Mesodermal cell (in vitro differentiated cells): ENCODE measurements at regions not wholly inside any gene's neighbourhood (a gene's known extent, or its start where the extent isn't known, plus 50 kb on each side); places are given as distances from the start of the nearest gene placed in this dataset.

Source experiments
- H3K27ac ChIP-seq: 2 replicates; pipeline ENCODE4 v1.7.0; 2013; ENCODE audit warnings: mild to moderate bottlenecking, low read depth, low read length, moderate library complexity; ENCODE audit not compliant: severe bottlenecking
- H3K36me3 ChIP-seq: 2 replicates; pipeline ENCODE4 v1.7.1; 2013; ENCODE audit warnings: mild to moderate bottlenecking, low read length, moderate library complexity; ENCODE audit not compliant: control insufficient read depth, insufficient read depth
- H3K4me1 ChIP-seq: one replicate; pipeline ENCODE4 v1.7.1; 2013; ENCODE audit warnings: mild to moderate bottlenecking, low read length; ENCODE audit not compliant: insufficient read depth, control insufficient read depth, poor library complexity, severe bottlenecking
- H3K4me3 ChIP-seq: 2 replicates; pipeline ENCODE4 v1.7.0; 2013; ENCODE audit warnings: low read length, control low read depth, mild to moderate bottlenecking; ENCODE audit not compliant: insufficient read depth, poor library complexity, severe bottlenecking; ENCODE audit errors: extremely low read depth
- H3K9me3 ChIP-seq: 2 replicates; pipeline ENCODE4 v1.7.1; 2013; ENCODE audit warnings: mild to moderate bottlenecking, low read length, moderate library complexity; ENCODE audit not compliant: control insufficient read depth
- WGBS, 2 experiments: methylation state at CpG; one replicate each; pipeline ENCODE4 v1.1.5; 2013; ENCODE audit warnings: missing lambda C conversion rate in 2 of 2; ENCODE audit not compliant: insufficient coverage in 2 of 2; 5-methylcytosine and 5-hydroxymethylcytosine counted together

DNA sequence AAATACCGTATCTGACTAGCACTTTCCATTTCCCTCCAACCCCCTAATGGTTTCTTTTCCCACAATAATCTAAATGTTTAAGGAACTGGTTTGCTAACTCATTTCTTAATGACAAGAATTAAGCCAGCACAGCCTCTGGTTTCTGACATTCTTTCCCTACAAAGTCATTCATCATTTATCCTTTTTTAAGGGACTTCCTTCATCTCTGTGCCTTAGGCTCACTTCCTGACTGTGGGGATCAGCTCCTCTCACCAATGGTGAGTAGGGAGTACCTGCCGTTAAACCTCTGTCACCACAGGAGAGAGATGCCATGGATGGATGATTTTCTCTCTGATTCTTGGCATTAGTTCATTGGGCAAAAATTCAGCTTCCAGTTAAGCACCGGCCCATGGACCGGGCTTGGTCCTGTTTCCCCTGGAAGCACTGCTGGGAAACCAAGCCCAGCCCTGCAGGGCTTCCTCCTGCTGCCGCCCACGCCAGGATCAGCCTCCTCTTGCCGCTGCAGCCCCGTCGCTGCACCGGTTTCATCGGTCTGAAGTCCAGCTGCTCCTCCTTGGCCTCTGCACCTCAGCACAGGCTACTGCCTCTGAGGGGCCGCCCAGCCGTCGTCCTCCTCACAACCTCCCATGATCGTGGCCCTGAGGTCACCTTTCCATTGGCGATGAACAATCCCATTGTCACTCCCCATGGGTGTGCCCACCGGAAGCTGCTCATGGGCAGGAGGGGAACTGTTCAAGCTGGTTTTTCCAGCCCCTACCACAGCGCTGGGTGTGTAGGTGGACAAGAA is 64.0 kb upstream of the ZNF516 start:
- Histone ChIP-seq H3K9me3 (peaks cover 3% of the 10 kb centered on the region), H3K36me3 (no peaks in the 10 kb centered on the region), H3K4me1 (no peaks in the 10 kb centered on the region), H3K4me3 (no peak overlapping the region), H3K27ac (no peak overlapping the region)
- WGBS, 2 experiments, result 84 to 85% methylated on average over 15 to 18 of the region's 18 CpGs

DNA sequence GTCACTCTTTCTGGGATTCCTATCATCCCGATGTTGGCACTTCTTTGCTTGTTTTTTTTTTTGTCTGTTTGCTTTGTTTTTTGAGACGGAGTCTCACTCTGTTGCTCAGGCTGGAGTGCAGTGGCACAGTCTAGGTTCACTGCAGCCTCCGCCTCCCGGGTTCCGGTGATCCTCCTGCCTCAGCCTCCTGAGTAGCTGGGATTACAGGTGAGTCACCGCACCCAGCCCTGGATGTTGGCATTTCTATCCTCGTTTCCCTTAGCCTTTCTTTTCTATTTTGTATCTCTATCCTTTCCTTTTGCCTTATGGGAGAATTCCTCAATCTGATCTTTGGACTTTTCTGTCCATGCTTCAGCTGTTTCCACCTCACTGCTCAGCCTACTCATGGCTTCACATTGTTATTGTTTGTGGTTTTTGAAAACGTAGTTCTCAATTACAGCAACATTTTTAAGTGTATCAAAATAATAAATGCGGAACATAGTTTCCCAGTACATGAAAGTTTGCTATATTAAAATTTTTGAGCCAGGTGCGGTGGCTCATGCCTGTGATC is 62.1 kb upstream of the ZNF516 start:
- no peak overlapping the region for H3K27ac ChIP-seq
- no peaks in the 10 kb centered on the region for H3K36me3 ChIP-seq
- no peaks in the 10 kb centered on the region for H3K4me1 ChIP-seq
- no peak overlapping the region for H3K4me3 ChIP-seq
- WGBS, 2 experiments, result 89 to 93% methylated on average over 5 to 6 of the region's 10 CpGs
- H3K9me3 ChIP-seq, result no peaks in the 10 kb centered on the region

DNA sequence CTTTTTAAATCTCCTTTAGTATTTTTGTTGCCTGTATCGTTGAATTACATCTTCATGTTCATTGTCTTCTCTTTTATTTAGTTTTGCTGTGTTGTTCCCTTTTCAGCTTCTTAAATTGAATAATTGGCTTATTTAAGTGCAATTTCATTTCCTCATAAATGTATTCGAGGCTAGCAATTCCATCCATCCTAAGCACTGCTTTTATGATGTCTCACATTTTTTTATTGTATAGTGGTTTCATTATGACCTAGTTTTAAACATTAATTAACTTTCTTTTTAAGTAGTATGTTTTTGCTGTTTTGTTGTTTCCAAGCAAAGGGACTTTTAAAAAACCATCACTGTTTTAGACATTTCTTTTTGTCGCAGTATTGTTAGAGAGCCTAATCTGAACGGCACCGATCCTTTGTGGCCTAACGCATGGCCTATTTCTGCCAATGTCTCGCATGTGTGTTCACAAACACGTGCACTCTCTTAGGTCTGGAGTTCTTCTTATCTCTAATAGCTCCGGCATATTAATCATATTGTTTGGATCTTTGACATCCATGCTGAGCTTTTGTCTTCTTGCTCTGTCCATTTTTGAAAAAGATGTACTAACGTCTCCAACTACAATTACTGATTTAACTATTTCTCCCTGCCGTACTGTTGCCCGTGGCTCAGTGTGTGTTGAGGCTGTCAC is 59.6 kb upstream of the ZNF516 start:
- H3K4me1 ChIP-seq, result no peaks in the 10 kb centered on the region
- H3K27ac ChIP-seq, result no peak overlapping the region
- H3K9me3 ChIP-seq, result no peaks in the 10 kb centered on the region
- WGBS, 2 experiments, result 94 to 97% methylated on average over 8 to 9 of the region's 12 CpGs
- H3K36me3 ChIP-seq, result no peaks in the 10 kb centered on the region
- H3K4me3 ChIP-seq, result no peak overlapping the region

DNA sequence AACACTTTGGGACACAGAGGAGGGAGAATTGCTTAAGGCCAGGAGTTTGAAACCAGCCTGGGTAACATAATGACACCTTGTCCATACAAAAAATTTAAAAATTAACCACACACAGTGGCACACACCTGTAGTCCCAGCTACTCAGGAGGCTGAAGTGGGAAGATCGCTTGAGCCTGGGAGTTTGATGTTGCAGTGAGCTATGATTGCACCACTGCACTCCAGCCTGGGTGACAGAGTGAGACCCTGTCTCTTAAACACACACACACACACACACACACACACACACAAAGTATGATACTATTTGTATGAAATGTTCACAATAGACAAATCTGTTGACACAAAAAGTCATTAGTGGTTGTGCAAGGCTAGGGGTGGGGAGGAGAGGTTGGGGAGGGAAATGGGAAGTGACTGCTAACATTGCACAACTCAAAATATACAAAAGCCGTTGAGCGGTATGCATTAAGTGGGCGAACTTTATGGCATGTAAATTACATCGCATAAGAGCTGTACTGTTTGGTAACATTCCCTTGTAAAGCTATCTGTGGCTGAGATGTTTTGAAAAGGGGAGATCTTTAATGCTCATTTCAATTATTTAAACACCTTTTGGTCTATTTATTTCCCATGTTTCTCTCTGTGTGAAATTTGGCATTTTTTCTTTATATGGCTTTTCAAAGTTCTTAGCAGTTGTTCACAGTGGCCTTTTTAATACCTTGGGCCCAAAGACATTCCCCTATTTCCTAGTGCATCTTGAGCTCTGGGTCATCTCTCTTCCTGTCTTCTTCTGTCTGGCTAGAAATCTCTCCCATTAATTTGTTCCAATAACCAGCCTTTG is 58.9 kb upstream of the ZNF516 start:
- no peaks in the 10 kb centered on the region for H3K4me1 ChIP-seq
- no CpG with 5 or more reads among the region's 5 CpGs for WGBS, 2 experiments
- no peak overlapping the region for H3K4me3 ChIP-seq
- H3K9me3 ChIP-seq, result no peaks in the 10 kb centered on the region
- H3K36me3 ChIP-seq, result no peaks in the 10 kb centered on the region
- no peak overlapping the region for H3K27ac ChIP-seq

DNA sequence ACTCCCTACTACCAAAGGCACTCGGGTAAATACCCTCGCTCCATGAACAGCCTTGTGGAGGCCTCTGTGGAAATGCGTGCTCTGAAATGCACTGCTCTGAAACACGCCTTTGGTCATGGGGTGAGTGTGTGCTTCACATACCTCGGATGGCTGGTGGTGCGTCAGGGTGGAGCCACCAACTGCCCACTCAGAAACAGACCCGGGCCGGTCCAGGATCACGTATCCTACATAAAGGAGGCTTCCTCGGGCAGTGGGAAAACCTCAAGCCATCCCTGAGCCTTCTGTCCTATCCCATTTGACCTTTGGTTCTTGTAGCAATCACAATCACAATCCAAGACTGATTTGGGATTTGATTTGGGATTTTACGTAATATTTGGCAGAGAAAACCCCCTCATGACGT is 53.5 kb upstream of the ZNF516 start:
- Histone ChIP-seq H3K4me1 (peaks cover 4% of the 10 kb centered on the region), H3K4me3 (no peak overlapping the region), H3K27ac (no peak overlapping the region), H3K36me3 (no peaks in the 10 kb centered on the region), H3K9me3 (no peaks in the 10 kb centered on the region)
- 93 to 98% methylated on average over 8 to 10 of the region's 12 CpGs for WGBS, 2 experiments

DNA sequence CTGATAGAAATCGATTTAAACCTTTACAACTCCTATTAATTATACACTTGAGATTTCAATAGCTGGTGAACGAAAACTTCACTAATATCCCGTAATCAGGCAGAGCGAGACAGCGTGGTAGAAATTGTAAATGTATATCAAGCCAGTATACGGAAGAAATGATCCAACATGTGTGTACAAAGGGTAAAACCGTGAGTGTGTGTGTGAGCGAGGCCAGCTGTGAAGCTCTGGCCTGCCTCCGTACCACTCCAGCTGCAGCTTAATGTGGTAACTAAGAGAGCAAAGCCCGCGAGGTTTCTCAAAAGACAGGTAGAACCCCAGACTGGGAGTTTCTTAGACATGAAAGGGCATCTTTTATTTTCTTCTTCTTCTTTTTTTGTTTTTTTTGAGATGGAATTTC is 52.3 kb upstream of the ZNF516 start:
- Histone ChIP-seq H3K4me3 (no peak overlapping the region), H3K9me3 (no peaks in the 10 kb centered on the region), H3K27ac (no peak overlapping the region), H3K36me3 (no peaks in the 10 kb centered on the region), H3K4me1 (peaks cover 4% of the 10 kb centered on the region)
- 89 to 93% methylated on average over 7 to 11 of the region's 11 CpGs for WGBS, 2 experiments

DNA sequence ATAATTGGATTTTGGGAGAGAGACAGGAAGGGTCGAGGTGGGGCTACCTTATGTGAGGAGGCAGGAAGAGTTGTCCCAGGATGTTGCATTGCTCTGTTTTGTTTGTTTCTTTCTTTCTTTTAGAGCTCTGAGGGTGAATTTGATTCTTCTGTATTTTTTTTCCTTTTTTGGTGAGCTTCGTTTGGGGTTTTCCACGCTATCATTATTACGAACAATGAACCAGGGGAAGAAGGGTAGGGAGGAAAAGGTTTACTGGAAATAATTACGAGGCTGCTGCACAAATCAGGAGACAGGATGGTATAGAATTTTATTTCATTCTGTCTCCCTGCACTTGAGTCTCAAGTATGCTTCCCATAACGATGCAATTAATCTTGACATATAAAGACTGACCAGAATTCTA is 51.4 kb upstream of the ZNF516 start:
- 60 to 65% methylated on average over 2 to 3 of the region's 6 CpGs for WGBS, 2 experiments
- Histone ChIP-seq H3K4me3 (no peak overlapping the region), H3K27ac (no peak overlapping the region), H3K4me1 (peaks cover 4% of the 10 kb centered on the region), H3K36me3 (no peaks in the 10 kb centered on the region), H3K9me3 (no peaks in the 10 kb centered on the region)

DNA sequence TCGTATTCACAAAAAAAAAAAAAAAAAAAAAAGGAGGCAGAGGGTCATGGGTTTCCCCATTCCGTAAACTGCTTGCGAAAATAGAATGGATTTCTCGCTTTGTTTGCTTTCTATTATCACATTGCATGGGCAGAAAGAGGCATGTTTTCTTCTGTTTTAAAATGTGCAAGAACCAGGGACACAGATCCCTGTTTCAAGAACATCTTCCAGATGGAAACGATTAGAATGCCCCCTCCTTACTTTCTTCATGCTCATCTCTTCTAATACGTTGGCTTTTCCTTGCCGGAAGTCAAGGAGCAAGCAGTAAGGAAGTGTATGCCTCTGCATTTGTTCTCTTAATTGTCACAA is 51.0 kb upstream of the ZNF516 start:
- Histone ChIP-seq H3K4me1 (peaks cover 4% of the 10 kb centered on the region), H3K4me3 (no peak overlapping the region)
- 70 to 85% methylated on average over 4 to 5 of the region's 7 CpGs for WGBS, 2 experiments

DNA sequence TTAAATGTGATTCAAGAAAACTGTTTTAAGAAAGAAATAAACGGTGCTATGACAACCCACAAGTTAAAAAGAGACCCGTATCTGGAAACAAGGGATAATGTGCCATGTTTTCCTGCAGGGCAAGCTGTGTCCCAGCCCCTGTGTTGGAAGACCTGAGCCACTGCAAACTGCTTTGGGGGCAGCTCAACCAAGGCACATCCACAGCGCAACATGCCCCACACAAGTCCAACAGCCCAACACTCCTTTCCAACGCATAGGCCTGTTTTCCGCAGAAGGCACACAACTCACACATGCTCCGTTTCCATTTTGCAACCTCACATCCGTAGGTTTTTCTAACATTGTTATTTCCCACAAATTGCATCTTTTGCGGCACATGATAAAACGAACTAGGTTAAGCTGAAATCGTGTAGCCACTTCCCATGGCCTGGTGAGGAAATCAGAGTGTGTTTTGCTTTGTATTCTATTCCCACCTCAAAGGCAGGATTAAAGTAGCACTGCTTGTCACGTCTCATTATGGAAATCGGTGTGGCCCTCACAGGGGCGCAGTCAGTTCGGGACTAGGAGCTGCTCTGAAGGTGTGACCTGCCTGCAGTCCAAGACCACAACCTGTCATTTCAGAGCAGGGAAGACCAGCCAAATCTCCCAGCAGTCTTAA is 50.5 kb upstream of the ZNF516 start:
- H3K36me3 ChIP-seq, result no peaks in the 10 kb centered on the region
- H3K4me1 ChIP-seq, result peaks cover 4% of the 10 kb centered on the region
- H3K4me3 ChIP-seq, result no peak overlapping the region
- no peak overlapping the region for H3K27ac ChIP-seq
- WGBS, 2 experiments, result 80 to 88% methylated on average over 12 to 14 of the region's 14 CpGs
- no peaks in the 10 kb centered on the region for H3K9me3 ChIP-seq

More for the DNA sequence above, 51.0 kb upstream of the ZNF516 start:
- Histone ChIP-seq H3K27ac (no peak overlapping the region), H3K9me3 (no peaks in the 10 kb centered on the region), H3K36me3 (no peaks in the 10 kb centered on the region)
